HUES6 (cell line): ENCODE measurements at regions not wholly inside any gene's neighbourhood (a gene's known extent, or its start where the extent isn't known, plus 50 kb on each side); places are given as distances from the start of the nearest gene placed in this dataset.

Experiments used
- H3K27ac ChIP-seq: 2 replicates; pipeline ENCODE4 v1.7.0; 2013; ENCODE audit warnings: low read depth, mild to moderate bottlenecking, low read length, inconsistent platforms
- H3K27me3 ChIP-seq: 2 replicates; pipeline ENCODE4 v1.6.1; 2013; ENCODE audit warnings: low read length; ENCODE audit not compliant: control insufficient read depth, insufficient read depth
- H3K36me3 ChIP-seq: 2 replicates; pipeline ENCODE4 v1.6.1; 2013; ENCODE audit warnings: low read length; ENCODE audit not compliant: control insufficient read depth, insufficient read depth
- H3K4me1 ChIP-seq: 2 replicates; pipeline ENCODE4 v1.6.1; 2013; ENCODE audit warnings: low read length; ENCODE audit not compliant: control insufficient read depth, insufficient read depth
- H3K4me3 ChIP-seq: 2 replicates; pipeline ENCODE4 v1.5.1; 2013; ENCODE audit warnings: low read depth, low read length
- H3K9ac ChIP-seq: one replicate; pipeline ENCODE4 v1.6.1; 2013; ENCODE audit warnings: mild to moderate bottlenecking, low read length
- H3K9me3 ChIP-seq: 2 replicates; pipeline ENCODE4 v1.6.1; 2013; ENCODE audit warnings: low read depth, low read length; ENCODE audit not compliant: control insufficient read depth, insufficient read depth

DNA sequence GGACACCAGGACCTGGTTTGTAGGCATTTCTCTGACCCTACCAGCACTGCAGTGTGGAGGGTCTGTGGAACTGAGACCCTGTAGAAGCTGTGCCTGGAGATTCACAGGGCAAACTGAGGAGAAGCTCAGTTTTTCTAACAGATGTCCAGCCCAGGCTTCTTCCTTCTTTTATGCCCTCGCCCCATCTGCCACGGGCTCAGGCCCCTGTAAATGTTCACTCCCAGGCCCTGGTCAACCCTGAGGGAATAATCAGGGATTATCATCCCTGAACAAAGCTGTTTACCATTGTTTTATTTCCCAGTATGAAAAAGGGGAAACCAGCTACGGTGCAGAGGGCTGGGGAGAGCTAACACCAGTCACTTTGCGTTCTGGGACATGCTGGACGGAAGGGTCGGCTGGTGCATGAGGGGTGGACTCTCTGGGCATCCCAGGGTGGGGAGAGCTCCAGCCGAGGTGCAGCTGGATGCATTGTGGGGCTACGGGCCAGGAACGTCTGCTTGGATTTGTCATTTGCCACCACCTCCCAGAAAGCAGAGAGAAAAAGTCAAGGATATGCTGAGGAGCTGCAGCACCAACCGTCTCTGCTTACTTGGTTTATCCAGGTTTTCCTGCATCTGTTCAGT is 183.8 kb downstream of the TFCP2L1 start:
- no peaks in the 10 kb centered on the region for H3K9me3 ChIP-seq
- H3K4me1 ChIP-seq, result 0 out of 2 replicates have a peak, but pooled peaks cover 5% of the 10 kb centered on the region
- H3K27me3 ChIP-seq, result peaks cover 13% of the 10 kb centered on the region; the same call in 1 of the 2 replicates
- no peak overlapping the region for H3K27ac ChIP-seq
- no peak overlapping the region for H3K4me3 ChIP-seq
- H3K36me3 ChIP-seq, result no peaks in the 10 kb centered on the region
- no peak overlapping the region for H3K9ac ChIP-seq

GRCh38 chr2:121102941-121103340 is 182.1 kb downstream of the TFCP2L1 start:
- H3K27me3 ChIP-seq, result peaks cover 13% of the 10 kb centered on the region; the same call in 1 of the 2 replicates
- no peak overlapping the region for H3K4me3 ChIP-seq
- 0 out of 2 replicates have a peak, but pooled peaks cover 5% of the 10 kb centered on the region for H3K4me1 ChIP-seq
- H3K9me3 ChIP-seq, result no peaks in the 10 kb centered on the region
- no peaks in the 10 kb centered on the region for H3K36me3 ChIP-seq
- H3K27ac ChIP-seq, result no peak overlapping the region
- no peak overlapping the region for H3K9ac ChIP-seq

DNA sequence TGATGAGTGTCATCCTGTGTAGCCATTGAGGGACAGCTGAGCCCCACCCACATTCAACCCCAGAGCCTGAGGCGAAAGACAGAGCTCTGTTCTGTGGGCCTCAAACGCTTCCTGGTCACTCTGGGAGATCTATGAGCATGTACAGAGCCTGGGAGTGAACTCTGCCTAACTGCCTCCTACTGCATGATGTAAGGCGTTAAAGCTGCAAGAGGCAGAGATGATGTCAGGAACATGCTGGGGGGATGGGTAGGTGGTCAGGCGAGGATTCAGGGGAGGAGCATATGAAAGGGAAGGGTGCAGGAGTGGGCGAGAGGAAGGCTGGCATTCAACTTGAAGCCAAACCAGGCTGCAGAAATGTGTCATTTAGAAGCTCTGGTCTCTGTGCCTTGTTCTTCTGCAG is 181.0 kb downstream of the TFCP2L1 start:
- no peak overlapping the region for H3K4me3 ChIP-seq
- 0 out of 2 replicates have a peak, but pooled peaks cover 5% of the 10 kb centered on the region for H3K4me1 ChIP-seq
- H3K36me3 ChIP-seq, result no peaks in the 10 kb centered on the region
- H3K27ac ChIP-seq, result no peak overlapping the region
- no peak overlapping the region for H3K9ac ChIP-seq
- H3K9me3 ChIP-seq, result no peaks in the 10 kb centered on the region
- peaks cover 13% of the 10 kb centered on the region; the same call in 1 of the 2 replicates for H3K27me3 ChIP-seq

DNA sequence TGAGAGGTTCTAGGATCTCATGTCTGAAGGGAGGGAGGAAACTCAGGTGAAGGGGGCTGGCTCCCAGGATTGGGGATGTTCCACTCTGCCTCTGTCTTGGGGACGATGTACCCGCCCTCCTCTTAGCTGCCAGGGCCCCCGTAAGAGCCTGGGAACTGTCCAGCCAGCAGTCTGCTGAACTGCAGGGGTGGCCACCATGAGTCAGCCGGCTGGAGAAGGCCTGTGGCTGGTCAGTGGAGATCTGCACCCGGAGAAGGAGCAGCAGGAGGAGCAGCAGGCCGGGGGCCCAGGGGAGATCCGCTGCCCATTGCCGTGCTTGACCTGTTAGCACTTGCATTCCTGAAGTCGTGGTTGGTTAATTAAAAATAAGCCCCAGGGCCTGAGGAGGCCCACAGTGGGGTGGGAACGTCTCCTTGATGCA is 180.3 kb downstream of the TFCP2L1 start:
- H3K9ac ChIP-seq, result no peak overlapping the region
- no peak overlapping the region for H3K4me3 ChIP-seq
- H3K27me3 ChIP-seq, result peaks cover 13% of the 10 kb centered on the region; the same call in 1 of the 2 replicates
- H3K4me1 ChIP-seq, result 0 out of 2 replicates have a peak, but pooled peaks cover 5% of the 10 kb centered on the region
- no peak overlapping the region for H3K27ac ChIP-seq
- no peaks in the 10 kb centered on the region for H3K36me3 ChIP-seq
- H3K9me3 ChIP-seq, result no peaks in the 10 kb centered on the region

- H3K9ac ChIP-seq, result no peak overlapping the region
- H3K4me1 ChIP-seq, result no peaks in the 10 kb centered on the region
- H3K9me3 ChIP-seq, result no peaks in the 10 kb centered on the region
- H3K36me3 ChIP-seq, result no peaks in the 10 kb centered on the region
- H3K27ac ChIP-seq, result no peak overlapping the region
- no peak overlapping the region for H3K4me3 ChIP-seq
- no peaks in the 10 kb centered on the region for H3K27me3 ChIP-seq
Observed at GRCh38 chr2:121110924-121111323, 174.1 kb downstream of the TFCP2L1 start.

- H3K27me3 ChIP-seq, result no peaks in the 10 kb centered on the region; the same call in 1 of the 2 replicates
- H3K9ac ChIP-seq, result no peak overlapping the region
Observed at GRCh38 chr2:121118951-121119350, 166.1 kb downstream of the TFCP2L1 start.

GRCh38 chr2:121120411-121120810 is 164.6 kb downstream of the TFCP2L1 start:
- Histone ChIP-seq H3K27me3 (no peaks in the 10 kb centered on the region; the same call in 1 of the 2 replicates), H3K9ac (no peak overlapping the region), H3K36me3 (no peaks in the 10 kb centered on the region), H3K27ac (no peak overlapping the region), H3K4me1 (no peaks in the 10 kb centered on the region), H3K4me3 (no peak overlapping the region), H3K9me3 (no peaks in the 10 kb centered on the region)

More at GRCh38 chr2:121118951-121119350, 166.1 kb downstream of the TFCP2L1 start:
- Histone ChIP-seq H3K36me3 (no peaks in the 10 kb centered on the region), H3K9me3 (no peaks in the 10 kb centered on the region), H3K4me3 (no peak overlapping the region), H3K4me1 (no peaks in the 10 kb centered on the region), H3K27ac (no peak overlapping the region)

DNA sequence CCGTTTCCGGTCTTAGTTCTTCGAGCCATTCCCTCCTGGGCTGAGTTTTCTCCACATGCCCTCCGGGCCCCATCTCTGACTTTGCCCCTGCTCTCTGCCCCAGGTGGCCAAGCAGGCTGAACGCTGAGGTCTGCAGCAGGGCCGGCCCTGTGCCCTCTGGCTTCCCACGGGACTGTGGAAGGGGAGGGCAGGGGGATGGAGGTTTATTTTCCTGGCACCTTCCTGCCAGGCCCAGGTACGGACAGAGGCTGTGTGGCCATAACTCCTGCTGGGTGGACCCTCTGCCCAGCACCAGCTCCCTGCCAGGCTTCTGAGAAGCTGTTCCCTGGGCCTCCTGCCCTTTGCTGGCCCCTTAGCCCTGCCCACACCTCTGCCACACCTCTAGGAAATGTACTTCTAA is 164.0 kb downstream of the TFCP2L1 start:
- Histone ChIP-seq H3K27ac (no peak overlapping the region), H3K4me3 (no peak overlapping the region), H3K9ac (no peak overlapping the region), H3K4me1 (no peaks in the 10 kb centered on the region), H3K9me3 (no peaks in the 10 kb centered on the region), H3K27me3 (no peaks in the 10 kb centered on the region; the same call in 1 of the 2 replicates), H3K36me3 (no peaks in the 10 kb centered on the region)

DNA sequence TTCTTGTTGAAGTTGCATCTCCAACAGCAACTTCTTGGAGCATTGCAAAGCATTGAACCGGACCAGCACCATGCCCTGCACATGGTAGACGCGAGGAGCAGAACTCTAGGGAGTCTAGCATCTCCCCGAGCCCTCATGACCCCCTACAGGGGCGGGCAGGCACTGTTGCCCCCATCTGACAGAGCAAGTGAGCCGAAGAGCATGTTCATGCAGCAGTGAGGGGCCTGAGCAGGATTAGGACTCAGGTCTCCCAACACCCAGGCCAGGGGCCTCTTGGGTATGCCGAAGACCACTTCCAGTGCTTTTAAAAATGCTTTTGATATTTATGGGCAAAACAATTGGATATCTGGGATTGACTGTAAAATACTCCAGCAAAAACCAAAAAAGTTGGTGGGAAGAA is 163.3 kb downstream of the TFCP2L1 start:
- Histone ChIP-seq H3K27me3 (no peaks in the 10 kb centered on the region; the same call in 1 of the 2 replicates), H3K27ac (no peak overlapping the region), H3K9ac (no peak overlapping the region), H3K4me3 (no peak overlapping the region), H3K9me3 (no peaks in the 10 kb centered on the region), H3K36me3 (no peaks in the 10 kb centered on the region), H3K4me1 (no peaks in the 10 kb centered on the region)

GRCh38 chr2:121123268-121123667 is 161.7 kb downstream of the TFCP2L1 start:
- no peak overlapping the region for H3K9ac ChIP-seq
- no peaks in the 10 kb centered on the region for H3K36me3 ChIP-seq
- H3K4me3 ChIP-seq, result no peak overlapping the region
- H3K27ac ChIP-seq, result no peak overlapping the region
- H3K9me3 ChIP-seq, result no peaks in the 10 kb centered on the region
- no peaks in the 10 kb centered on the region for H3K4me1 ChIP-seq
- H3K27me3 ChIP-seq, result no peaks in the 10 kb centered on the region; the same call in 1 of the 2 replicates

DNA sequence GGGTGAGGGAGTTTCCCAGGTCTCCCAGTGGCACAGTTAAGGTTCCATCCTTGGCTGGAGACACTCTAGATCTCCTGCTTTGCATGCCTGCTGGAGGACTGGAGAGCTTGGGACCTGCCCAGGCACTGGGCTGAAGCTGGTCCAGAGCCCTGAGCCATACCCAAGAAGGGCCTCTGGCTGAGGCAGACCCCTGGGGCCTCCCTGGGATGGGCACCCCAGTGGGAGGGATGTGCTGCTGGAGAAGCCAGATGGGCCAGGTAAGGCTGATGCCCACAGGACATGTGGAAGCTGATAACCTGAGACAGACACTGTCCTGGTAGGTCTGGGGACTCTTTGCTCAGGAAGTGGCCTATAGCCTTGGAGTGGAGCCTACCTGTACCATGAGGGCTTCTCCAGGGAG is 160.7 kb downstream of the TFCP2L1 start:
- no peaks in the 10 kb centered on the region for H3K36me3 ChIP-seq
- peaks cover 4% of the 10 kb centered on the region; the same call in 1 of the 2 replicates for H3K4me1 ChIP-seq
- H3K27ac ChIP-seq, result no peak overlapping the region
- H3K4me3 ChIP-seq, result no peak overlapping the region
- H3K9me3 ChIP-seq, result no peaks in the 10 kb centered on the region
- no peak overlapping the region for H3K9ac ChIP-seq
- H3K27me3 ChIP-seq, result no peaks in the 10 kb centered on the region; the same call in 1 of the 2 replicates
